GM12874 (cell line): ENCODE measurements at regions not wholly inside any gene's neighbourhood (a gene's known extent, or its start where the extent isn't known, plus 50 kb on each side); places are given as distances from the start of the nearest gene placed in this dataset.

ENCODE experiments used
- TF ChIP-seq, protein P1 (sequence below): IDR thresholded peaks from 2 replicates; pipeline ENCODE4 v1.5.1; 2011; ENCODE audit warnings: low read depth, mild to moderate bottlenecking, control low read depth, low read length, moderate library complexity; ENCODE audit not compliant: insufficient read depth

DNA sequence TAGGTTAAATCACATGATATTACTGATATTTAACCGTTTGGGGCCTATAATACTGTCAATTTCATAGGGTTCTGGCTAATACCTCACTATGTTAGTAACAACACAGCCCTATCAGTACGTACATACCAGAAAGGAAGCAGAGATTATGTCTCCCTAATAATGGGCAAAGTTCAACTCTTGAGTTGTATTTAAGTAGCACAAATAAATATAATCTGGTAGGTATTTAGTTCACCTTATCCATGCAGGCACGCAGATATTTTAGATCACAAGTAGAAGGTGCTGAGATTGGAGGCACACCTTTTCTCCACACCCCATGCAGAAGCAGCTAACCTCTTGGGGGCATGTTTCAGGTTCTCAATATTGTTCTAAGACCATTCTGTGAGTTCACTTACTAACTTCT, 118.9 kb downstream of the IRS1 start:
- TF ChIP-seq, protein P1, sequence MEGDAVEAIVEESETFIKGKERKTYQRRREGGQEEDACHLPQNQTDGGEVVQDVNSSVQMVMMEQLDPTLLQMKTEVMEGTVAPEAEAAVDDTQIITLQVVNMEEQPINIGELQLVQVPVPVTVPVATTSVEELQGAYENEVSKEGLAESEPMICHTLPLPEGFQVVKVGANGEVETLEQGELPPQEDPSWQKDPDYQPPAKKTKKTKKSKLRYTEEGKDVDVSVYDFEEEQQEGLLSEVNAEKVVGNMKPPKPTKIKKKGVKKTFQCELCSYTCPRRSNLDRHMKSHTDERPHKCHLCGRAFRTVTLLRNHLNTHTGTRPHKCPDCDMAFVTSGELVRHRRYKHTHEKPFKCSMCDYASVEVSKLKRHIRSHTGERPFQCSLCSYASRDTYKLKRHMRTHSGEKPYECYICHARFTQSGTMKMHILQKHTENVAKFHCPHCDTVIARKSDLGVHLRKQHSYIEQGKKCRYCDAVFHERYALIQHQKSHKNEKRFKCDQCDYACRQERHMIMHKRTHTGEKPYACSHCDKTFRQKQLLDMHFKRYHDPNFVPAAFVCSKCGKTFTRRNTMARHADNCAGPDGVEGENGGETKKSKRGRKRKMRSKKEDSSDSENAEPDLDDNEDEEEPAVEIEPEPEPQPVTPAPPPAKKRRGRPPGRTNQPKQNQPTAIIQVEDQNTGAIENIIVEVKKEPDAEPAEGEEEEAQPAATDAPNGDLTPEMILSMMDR, result no peak

DNA sequence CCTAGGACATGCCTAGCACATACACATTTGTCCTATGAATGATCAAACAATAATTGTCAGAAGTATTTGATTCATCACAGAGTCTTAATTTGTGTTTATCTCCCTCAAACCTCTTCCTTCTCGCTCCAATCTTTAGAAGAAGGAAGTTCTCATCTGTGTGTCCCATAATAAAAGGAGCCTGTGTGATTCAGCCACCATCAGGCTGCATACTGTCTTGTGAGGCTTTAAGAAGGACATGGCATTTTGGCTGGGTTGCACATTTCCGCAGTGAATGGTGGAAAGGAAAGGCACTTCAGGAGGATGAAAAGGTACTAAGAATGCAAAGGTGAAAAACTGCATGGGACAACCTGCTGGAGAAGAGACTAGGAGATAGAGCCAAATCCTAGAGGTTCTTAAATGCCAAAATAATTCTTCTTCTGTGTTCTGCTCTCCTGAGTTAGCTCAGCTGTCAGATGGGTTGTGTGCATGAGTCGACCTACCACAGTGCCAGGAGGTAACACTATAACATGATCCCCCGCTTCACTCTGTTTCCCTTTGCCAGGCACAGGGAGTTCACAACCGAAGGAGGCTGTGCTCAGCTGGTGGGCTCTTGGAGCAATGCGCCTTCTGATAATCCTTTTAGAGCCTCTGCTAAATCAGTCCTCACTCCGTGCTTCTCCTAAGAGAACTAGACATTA, 120.1 kb downstream of the IRS1 start:
- TF ChIP-seq, protein P1, result no peak

DNA sequence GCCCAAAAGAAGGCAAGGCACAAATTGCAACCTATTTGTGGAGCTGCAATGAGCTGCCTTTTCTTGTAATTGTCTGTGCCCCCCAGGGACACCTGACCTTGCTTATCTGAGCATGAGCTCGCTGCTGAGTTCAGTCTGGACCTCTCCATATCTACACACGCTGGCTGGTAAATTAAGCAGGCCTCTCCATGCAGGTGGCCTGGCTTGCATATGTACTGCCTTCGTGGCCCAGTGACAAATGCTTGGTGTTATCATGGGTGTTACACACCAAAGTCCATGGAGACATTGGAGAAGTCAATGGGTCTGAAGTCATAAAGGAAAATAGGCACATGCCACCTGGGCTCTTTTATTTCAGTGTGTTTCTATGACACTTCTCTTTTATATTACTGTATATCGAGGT, 121.2 kb downstream of the IRS1 start:
- TF ChIP-seq, protein P1, result no peak

DNA sequence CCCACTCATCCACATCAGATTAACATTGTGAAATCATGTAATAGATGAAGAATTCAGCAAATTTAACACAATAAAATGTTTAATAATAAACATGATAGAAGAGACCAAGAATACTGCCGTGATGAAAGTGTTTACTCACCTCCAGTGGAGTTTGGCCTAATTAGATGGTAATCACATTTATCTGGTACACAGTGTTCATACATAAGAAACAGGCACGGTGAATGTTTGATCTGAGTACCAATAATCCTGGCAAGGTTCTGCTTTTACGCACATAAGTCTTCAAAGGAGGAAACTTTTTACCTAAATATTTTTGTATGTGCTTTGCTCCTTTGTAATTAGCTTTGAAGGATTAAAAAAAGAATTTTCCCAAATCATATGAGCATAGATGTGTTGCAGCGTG, 122.5 kb downstream of the IRS1 start:
- TF ChIP-seq, protein P1, result no peak

DNA sequence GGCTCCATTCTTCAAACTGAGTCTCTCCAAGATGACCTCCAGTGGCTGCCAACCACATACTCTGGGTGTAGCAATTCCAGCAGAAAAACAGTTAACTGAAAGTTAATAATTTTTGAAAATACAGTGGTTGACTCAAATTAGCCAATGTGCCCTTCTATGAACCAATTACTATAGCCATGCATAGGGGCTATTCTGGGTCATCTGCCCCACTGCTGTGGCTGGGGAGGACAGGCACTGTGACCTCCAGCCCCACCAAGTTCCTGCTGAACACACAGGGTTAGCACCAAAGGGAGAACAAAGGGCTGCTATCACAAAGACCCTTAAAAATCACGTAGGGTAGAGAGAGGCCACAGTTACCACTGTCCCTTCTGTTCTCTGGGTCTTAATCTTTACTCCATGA, 123.0 kb downstream of the IRS1 start:
- TF ChIP-seq, protein P1, result no peak

DNA sequence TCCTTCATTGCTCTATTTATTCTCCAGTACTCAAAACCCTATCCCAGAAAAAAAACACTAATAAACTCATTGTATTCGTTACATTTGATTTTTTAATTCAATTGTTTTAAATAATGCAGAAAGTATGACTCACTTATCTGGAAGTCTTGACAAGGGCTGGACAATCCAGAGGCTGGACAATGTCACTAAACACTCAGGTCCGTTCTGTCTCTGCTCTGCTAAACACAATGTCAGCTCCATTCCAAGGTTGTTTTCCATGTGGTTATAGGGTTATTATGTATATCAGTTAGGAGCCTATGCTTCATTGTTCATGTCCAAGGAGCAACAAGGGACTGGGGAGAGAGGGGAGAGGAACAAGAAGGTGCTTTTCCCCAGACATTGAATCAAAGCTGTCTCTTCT, 125.5 kb downstream of the IRS1 start:
- TF ChIP-seq, protein P1, result no peak

DNA sequence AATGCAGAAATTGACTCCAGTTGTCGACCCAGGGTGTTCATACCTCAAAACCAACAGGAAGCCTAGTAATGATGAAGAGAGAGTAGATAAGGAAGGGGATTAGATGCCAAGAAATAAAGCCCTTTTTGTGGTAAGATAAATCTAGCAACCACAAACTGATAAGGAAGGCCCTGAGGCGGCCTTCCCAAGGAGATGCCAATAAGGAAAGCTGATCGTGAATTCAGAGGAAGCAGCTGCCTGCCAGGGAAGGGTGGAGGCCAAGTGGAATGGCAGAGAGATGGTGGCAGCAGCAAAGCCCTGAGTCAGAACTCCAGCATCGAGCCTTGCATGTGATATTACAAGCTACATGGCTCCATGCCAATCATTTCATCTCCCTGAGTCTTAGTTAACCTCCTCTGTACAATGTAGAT, 126.3 kb downstream of the IRS1 start:
- TF ChIP-seq, protein P1, result no peak
